ENCODE measurements at regions not wholly inside any gene's neighbourhood (a gene's known extent, or its start where the extent isn't known, plus 50 kb on each side); places are given as distances from the start of the nearest gene placed in this dataset.
"Not testable (repeated sequence)": the region's sequence is repeated elsewhere in the genome, so short reads cannot be mapped to it uniquely, and the experiment has no call there.

GRCh38 chr5:56633950-56634349, 181.4 kb upstream of the MAP3K1 start:
- Histone ChIP-seq H3K4me3 (ENCODE audit: low read depth in 1 of 2, low read length in 1 of 2) (no peak overlapping the region), H3K4me1 (ENCODE audit: control insufficient read depth in 1 of 2, insufficient read depth in 1 of 2, low read depth in 1 of 2, low read length in 1 of 2) (peaks cover 0 to 6% of the 10 kb centered on the region in 2 experiments), H3K36me3 (no peaks in the 10 kb centered on the region), H3K9me3 (no peaks in the 10 kb centered on the region), H3K27ac (no peak overlapping the region), H3K27me3 (no peaks in the 10 kb centered on the region)
- TF ChIP-seq, protein P1, sequence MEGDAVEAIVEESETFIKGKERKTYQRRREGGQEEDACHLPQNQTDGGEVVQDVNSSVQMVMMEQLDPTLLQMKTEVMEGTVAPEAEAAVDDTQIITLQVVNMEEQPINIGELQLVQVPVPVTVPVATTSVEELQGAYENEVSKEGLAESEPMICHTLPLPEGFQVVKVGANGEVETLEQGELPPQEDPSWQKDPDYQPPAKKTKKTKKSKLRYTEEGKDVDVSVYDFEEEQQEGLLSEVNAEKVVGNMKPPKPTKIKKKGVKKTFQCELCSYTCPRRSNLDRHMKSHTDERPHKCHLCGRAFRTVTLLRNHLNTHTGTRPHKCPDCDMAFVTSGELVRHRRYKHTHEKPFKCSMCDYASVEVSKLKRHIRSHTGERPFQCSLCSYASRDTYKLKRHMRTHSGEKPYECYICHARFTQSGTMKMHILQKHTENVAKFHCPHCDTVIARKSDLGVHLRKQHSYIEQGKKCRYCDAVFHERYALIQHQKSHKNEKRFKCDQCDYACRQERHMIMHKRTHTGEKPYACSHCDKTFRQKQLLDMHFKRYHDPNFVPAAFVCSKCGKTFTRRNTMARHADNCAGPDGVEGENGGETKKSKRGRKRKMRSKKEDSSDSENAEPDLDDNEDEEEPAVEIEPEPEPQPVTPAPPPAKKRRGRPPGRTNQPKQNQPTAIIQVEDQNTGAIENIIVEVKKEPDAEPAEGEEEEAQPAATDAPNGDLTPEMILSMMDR (IDR thresholded peaks at IDR 0.05), result no peak

DNA sequence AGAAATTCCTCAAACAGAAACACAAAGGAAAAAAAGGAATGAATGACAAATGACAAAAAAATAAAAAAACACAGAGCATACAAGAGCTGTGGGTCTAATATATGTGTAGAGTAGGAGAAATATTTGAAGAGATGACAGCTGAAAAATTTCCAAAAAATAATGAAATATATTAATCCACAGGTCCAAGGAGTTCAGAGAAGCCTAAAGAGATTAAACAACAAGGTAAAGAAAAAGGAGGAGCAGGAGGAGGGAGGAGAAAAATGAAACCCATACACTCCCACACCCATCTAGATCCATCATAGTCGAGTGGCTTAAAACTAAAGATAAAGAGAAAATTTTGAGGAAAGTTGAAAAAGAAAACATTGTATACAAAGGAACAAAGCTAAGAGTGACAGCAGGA, 182.4 kb upstream of the MAP3K1 start:
- Histone ChIP-seq H3K36me3 (no peaks in the 10 kb centered on the region), H3K27ac (no peak overlapping the region), H3K4me1 (ENCODE audit: control insufficient read depth in 1 of 2, insufficient read depth in 1 of 2, low read depth in 1 of 2, low read length in 1 of 2) (peaks cover 0 to 6% of the 10 kb centered on the region in 2 experiments), H3K9me3 (no peaks in the 10 kb centered on the region), H3K27me3 (no peaks in the 10 kb centered on the region), H3K4me3 (ENCODE audit: low read depth in 1 of 2, low read length in 1 of 2) (no peak overlapping the region)
- TF ChIP-seq, protein P1 (IDR thresholded peaks at IDR 0.05), result no peak

- Histone ChIP-seq H3K9me3 (no peaks in the 10 kb centered on the region), H3K27me3 (no peaks in the 10 kb centered on the region), H3K4me3 (ENCODE audit: low read depth in 1 of 2, low read length in 1 of 2) (no peak overlapping the region), H3K36me3 (no peaks in the 10 kb centered on the region), H3K27ac (no peak overlapping the region), H3K4me1 (ENCODE audit: control insufficient read depth in 1 of 2, insufficient read depth in 1 of 2, low read depth in 1 of 2, low read length in 1 of 2) (peaks cover 0 to 6% of the 10 kb centered on the region in 2 experiments)
- TF ChIP-seq, protein P1 (IDR thresholded peaks at IDR 0.05), result no peak
These were observed 183.2 kb upstream of the MAP3K1 start for GRCh38 chr5:56632199-56632598.

GRCh38 chr5:56631719-56632118, 183.6 kb upstream of the MAP3K1 start:
- H3K4me3 ChIP-seq (ENCODE audit: low read depth in 1 of 2, low read length in 1 of 2), result no peak overlapping the region
- no peaks in the 10 kb centered on the region for H3K9me3 ChIP-seq
- no peak overlapping the region for H3K27ac ChIP-seq
- H3K27me3 ChIP-seq, result no peaks in the 10 kb centered on the region
- H3K36me3 ChIP-seq, result no peaks in the 10 kb centered on the region
- peaks cover 0 to 6% of the 10 kb centered on the region in 2 experiments for H3K4me1 ChIP-seq (ENCODE audit: control insufficient read depth in 1 of 2, insufficient read depth in 1 of 2, low read depth in 1 of 2, low read length in 1 of 2)
- TF ChIP-seq, protein P1 (IDR thresholded peaks at IDR 0.05), result no peak

GRCh38 chr5:56628616-56629015, 186.7 kb upstream of the MAP3K1 start:
- H3K4me1 ChIP-seq (ENCODE audit: control insufficient read depth in 1 of 2, insufficient read depth in 1 of 2, low read depth in 1 of 2, low read length in 1 of 2); H3K9me3 ChIP-seq; H3K27ac ChIP-seq; H3K4me3 ChIP-seq (ENCODE audit: low read depth in 1 of 2, low read length in 1 of 2); H3K27me3 ChIP-seq; H3K36me3 ChIP-seq: not testable (repeated sequence)

DNA sequence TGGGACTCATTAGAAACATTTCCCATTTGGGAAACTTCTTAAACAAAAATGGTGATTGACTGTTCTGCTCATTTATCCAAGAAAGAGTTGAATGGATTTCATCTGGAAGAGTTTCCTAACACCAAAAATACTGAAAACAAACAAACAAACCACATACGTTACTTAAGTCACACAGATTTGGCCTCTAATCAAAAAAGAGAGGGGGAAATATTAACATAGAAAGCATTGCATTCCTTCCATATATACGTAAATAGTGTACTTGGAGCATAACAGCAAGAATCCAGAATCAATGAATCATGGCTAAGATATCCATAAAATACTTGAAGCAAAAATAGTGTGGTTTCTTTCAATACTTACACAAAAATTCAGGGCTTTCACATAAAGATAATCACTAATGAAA, 189.8 kb upstream of the MAP3K1 start:
- Histone ChIP-seq H3K9me3 (no peaks in the 10 kb centered on the region), H3K27me3 (no peaks in the 10 kb centered on the region), H3K27ac (no peak overlapping the region), H3K4me3 (ENCODE audit: low read depth in 1 of 2, low read length in 1 of 2) (no peak overlapping the region), H3K4me1 (ENCODE audit: control insufficient read depth in 1 of 2, insufficient read depth in 1 of 2, low read depth in 1 of 2, low read length in 1 of 2) (no peaks in the 10 kb centered on the region), H3K36me3 (no peaks in the 10 kb centered on the region)
- TF ChIP-seq, protein P1 (IDR thresholded peaks at IDR 0.05), result no peak

All from neutrophil (primary cell).